GM12878 (cell line): ENCODE measurements at regions not wholly inside any gene's neighbourhood (a gene's known extent, or its start where the extent isn't known, plus 50 kb on each side); places are given as distances from the start of the nearest gene placed in this dataset.

Source experiments
- ATAC-seq: fragments of 200-7000 bp; cut with Tn5 transposase; 3 replicates; pipeline ENCODE4 v1.9.1; 2020; ENCODE audit warnings: mild to moderate bottlenecking, moderate library complexity
- BruUV-seq: library from RNA; stranded (reverse); fragments of 400-500 nt; replicated peaks from 2 replicates; lab custom pipeline; 2021; lab: Mats Ljungman, UMichigan
- CTCF ChIA-PET: fragments of 300-600 bp; sonication (Branson Sonifier 250); formaldehyde crosslinking; extraction: SDS; loops from one replicate; lab custom pipeline; 2021; ENCODE audit warnings: inconsistent platforms; lab: Yijun Ruan, JAX
- POLR2A ChIA-PET: fragments of 350-600 bp; formaldehyde crosslinking; extraction: SDS; loops from one replicate; lab custom pipeline; 2021; ENCODE audit warnings: inconsistent platforms; lab: Charles Lee
- RAD21 ChIA-PET: fragments of 300-600 bp; sonication (Branson Sonifier 250); formaldehyde crosslinking; loops from one replicate; lab custom pipeline; 2023; ENCODE audit warnings: antibody characterized with exemption; ENCODE audit not compliant: unreplicated experiment; lab: Charles Lee
- SMC1A ChIA-PET: fragments of 300-600 bp; sonication (Branson Sonifier 250); formaldehyde crosslinking; loops from one replicate; lab custom pipeline; 2023; ENCODE audit not compliant: unreplicated experiment, uncharacterized antibody; lab: Charles Lee
- DNase-seq: peaks from one replicate; pipeline ENCODE4 v3.0.0-alpha.2; 2011; ENCODE audit warnings: low read depth, low spot score
- FAIRE-seq: peaks from 3 replicates; lab custom pipeline; 2011; peaks lifted over from hg19 to GRCh38; lab: Jason Lieb, UNC
- H2AFZ ChIP-seq: 2 replicates; pipeline ENCODE4 v1.6.0; 2011; ENCODE audit warnings: low read depth, low read length, control low read depth; ENCODE audit not compliant: control insufficient read depth
- H3K27ac ChIP-seq: 2 replicates; pipeline ENCODE4 v1.5.1; 2011; ENCODE audit warnings: control low read depth; ENCODE audit not compliant: control insufficient read depth, insufficient read depth
- H3K27me3 ChIP-seq, 2 experiments: replicated peaks in 1 of 2; 2 replicates each; pipeline versions ENCODE4 v1.6.0 to v1.6.1; 2011; ENCODE audit warnings: low read length in 1 of 2; ENCODE audit not compliant: control insufficient read depth in 2 of 2, insufficient read depth in 2 of 2
- H3K36me3 ChIP-seq, 2 experiments: 2 replicates each; pipeline ENCODE4 v1.5.1; 2011; ENCODE audit warnings: low read length in 1 of 2; ENCODE audit not compliant: control insufficient read depth in 2 of 2, insufficient read depth in 2 of 2
- H3K4me1 ChIP-seq: 2 replicates; pipeline ENCODE4 v1.6.1; 2011; ENCODE audit warnings: mild to moderate bottlenecking, low read length, moderate library complexity, mixed read lengths; ENCODE audit not compliant: control insufficient read depth, insufficient read depth
- H3K4me2 ChIP-seq: 2 replicates; pipeline ENCODE4 v1.6.0; 2011; ENCODE audit warnings: control low read depth; ENCODE audit not compliant: control insufficient read depth, insufficient read depth
- H3K4me3 ChIP-seq: fragments of 200-600 bp; sonication (generic); 2 replicates; pipeline ENCODE4 v1.5.1; 2016
- H3K79me2 ChIP-seq: 2 replicates; pipeline ENCODE4 v1.6.0; 2011; ENCODE audit warnings: low read length; ENCODE audit not compliant: control insufficient read depth, insufficient read depth
- H3K9ac ChIP-seq: 2 replicates; pipeline ENCODE4 v1.8.0; 2011; ENCODE audit warnings: low read length, control low read depth, mixed read lengths; ENCODE audit not compliant: control insufficient read depth, insufficient read depth
- H3K9me3 ChIP-seq: replicated peaks from 3 replicates; pipeline ENCODE4 v1.5.1; 2011; ENCODE audit warnings: mild to moderate bottlenecking, low read length; ENCODE audit not compliant: control insufficient read depth, insufficient read depth
- H4K20me1 ChIP-seq: 2 replicates; pipeline ENCODE4 v1.6.0; 2011; ENCODE audit not compliant: control insufficient read depth, insufficient read depth
- ATF7 ChIP-seq: fragments of 450-650 bp; IDR thresholded peaks from 2 replicates; pipeline ENCODE4 v1.6.1; 2016; ENCODE audit warnings: low read depth, mild to moderate bottlenecking
- CREM ChIP-seq: IDR thresholded peaks from 2 replicates; pipeline ENCODE4 v1.6.1; 2014; ENCODE audit warnings: antibody characterized with exemption, low read depth
- FOS ChIP-seq: IDR thresholded peaks from 3 replicates; pipeline ENCODE4 v1.6.1; 2011; ENCODE audit warnings: borderline replicate concordance; ENCODE audit not compliant: insufficient read length; ENCODE audit errors: extremely low read depth
- FOXM1 ChIP-seq: IDR thresholded peaks from 2 replicates; pipeline ENCODE4 v1.6.1; 2012; ENCODE audit warnings: low read depth, mild to moderate bottlenecking, inconsistent platforms, low read length, moderate library complexity
- JUNB ChIP-seq: IDR thresholded peaks from 2 replicates; pipeline ENCODE4 v1.6.1; 2016; ENCODE audit warnings: antibody characterized with exemption, mild to moderate bottlenecking
- JUND ChIP-seq: IDR thresholded peaks from 2 replicates; pipeline ENCODE4 v1.6.1; 2012; ENCODE audit warnings: low read depth, mild to moderate bottlenecking, low read length, improper control_type of control experiment, moderate library complexity
- KAT2A ChIP-seq: conservative IDR thresholded peaks from 2 replicates; pipeline ENCODE4 v1.6.1; 2011; ENCODE audit warnings: low read depth, low read length; ENCODE audit not compliant: control insufficient read depth
- PAX8 ChIP-seq: fragments of 450-650 bp; IDR thresholded peaks from 2 replicates; pipeline ENCODE4 v1.6.1; 2017; ENCODE audit warnings: mild to moderate bottlenecking, moderate library complexity
- RBBP5 ChIP-seq: fragments of 200-600 bp; sonication (generic); conservative IDR thresholded peaks from 2 replicates; pipeline ENCODE4 v1.6.1; 2016
- SP1 ChIP-seq: IDR thresholded peaks from one replicate; pipeline ENCODE4 v1.6.1; 2011; ENCODE audit warnings: low read depth, low read length
- WRNIP1 ChIP-seq: IDR thresholded peaks from 2 replicates; pipeline ENCODE4 v1.6.1; 2011; ENCODE audit warnings: low read depth, low read length, improper control_type of control experiment, borderline replicate concordance
- ZNF217 ChIP-seq: fragments of 450-650 bp; IDR thresholded peaks from 2 replicates; pipeline ENCODE4 v1.6.1; 2017; ENCODE audit warnings: antibody characterized with exemption, mild to moderate bottlenecking
- ZZZ3 ChIP-seq: IDR thresholded peaks from 2 replicates; pipeline ENCODE4 v1.6.1; 2011; ENCODE audit warnings: low read depth; ENCODE audit not compliant: control insufficient read depth, insufficient read length
- WGBS: methylation state at CpG from one replicate; pipeline ENCODE4 v1.1.6; 2016; ENCODE audit warnings: low lambda C conversion rate; ENCODE audit not compliant: insufficient replicate concordance, insufficient coverage; ENCODE audit errors: missing lambda C conversion rate; 5-methylcytosine and 5-hydroxymethylcytosine counted together
- in situ Hi-C: fragments of 300-500 bp; cut with MboI; formaldehyde crosslinking; loops from 9 replicates; pipeline ENCODE4 v1.14.3; 2018; ENCODE audit warnings: mixed read lengths
- intact Hi-C: fragments of 100-400 bp; cut with micrococcal nuclease; formaldehyde crosslinking; loops from one replicate; pipeline ENCODE4 v1.14.2; 2022; ENCODE audit not compliant: unreplicated experiment
- TF ChIP-seq, protein P1 (sequence below): fragments of 450-650 bp; IDR thresholded peaks from 2 replicates; pipeline ENCODE4 v1.6.1; 2017; ENCODE audit warnings: mild to moderate bottlenecking
- TF ChIP-seq, protein P2 (sequence below): fragments of 450-650 bp; formaldehyde crosslinking; IDR thresholded peaks from 2 replicates; pipeline ENCODE4 v1.5.0; 2022; ENCODE audit warnings: mild to moderate bottlenecking, missing genetic modification characterization

DNA sequence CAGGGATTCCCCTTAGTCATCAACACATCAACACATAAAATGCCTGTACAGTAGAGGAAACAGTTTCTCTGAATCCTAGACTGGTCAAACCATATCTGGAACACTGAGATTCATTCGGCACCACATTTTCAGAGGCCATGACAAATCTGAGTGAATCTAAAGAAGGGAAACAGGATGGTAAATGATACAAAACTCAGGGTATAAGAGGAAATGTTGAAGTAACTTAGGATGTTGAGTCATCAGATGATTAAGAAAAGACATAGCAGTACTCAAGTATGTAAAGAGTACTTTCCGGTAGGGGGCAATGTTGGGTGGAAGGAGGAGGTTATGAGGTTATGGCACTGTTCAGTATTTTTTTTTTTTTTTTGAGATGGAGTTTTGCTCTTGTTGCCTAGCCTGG, 358.5 kb upstream of the PMFBP1 start:
- 46% methylated on average over 2 of the region's 2 CpGs for WGBS
- intact Hi-C loops (no loop called here), in situ Hi-C loops (no loop called here)
- Histone ChIP-seq H3K27ac (no peak overlapping the region), H3K9me3 (no peaks in the 10 kb centered on the region), H2AFZ (no peak overlapping the region), H4K20me1 (no peaks in the 10 kb centered on the region), H3K9ac (no peak overlapping the region), H3K4me3 (no peak overlapping the region), H3K4me2 (no peak overlapping the region), H3K4me1 (no peaks in the 10 kb centered on the region), H3K36me3 (no peaks in the 10 kb centered on the region), H3K27me3 (no peaks in the 10 kb centered on the region), H3K79me2 (no peaks in the 10 kb centered on the region)
- POLR2A ChIA-PET = interaction anchor here (0.7 kb wide), 1 partner anchor 9 kb away, joined by 3 read pairs; no protein-coding TSS in a partner anchor
- DNase-seq (no peak), ATAC-seq (no peak), FAIRE-seq (no peak)
- no TSS peak for BruUV-seq
- SMC1A ChIA-PET = no interaction called here
- RAD21 ChIA-PET = no interaction called here
- CTCF ChIA-PET = no interaction called here
- no peak for TF ChIP-seq JUNB
- TF ChIP-seq, protein P1, sequence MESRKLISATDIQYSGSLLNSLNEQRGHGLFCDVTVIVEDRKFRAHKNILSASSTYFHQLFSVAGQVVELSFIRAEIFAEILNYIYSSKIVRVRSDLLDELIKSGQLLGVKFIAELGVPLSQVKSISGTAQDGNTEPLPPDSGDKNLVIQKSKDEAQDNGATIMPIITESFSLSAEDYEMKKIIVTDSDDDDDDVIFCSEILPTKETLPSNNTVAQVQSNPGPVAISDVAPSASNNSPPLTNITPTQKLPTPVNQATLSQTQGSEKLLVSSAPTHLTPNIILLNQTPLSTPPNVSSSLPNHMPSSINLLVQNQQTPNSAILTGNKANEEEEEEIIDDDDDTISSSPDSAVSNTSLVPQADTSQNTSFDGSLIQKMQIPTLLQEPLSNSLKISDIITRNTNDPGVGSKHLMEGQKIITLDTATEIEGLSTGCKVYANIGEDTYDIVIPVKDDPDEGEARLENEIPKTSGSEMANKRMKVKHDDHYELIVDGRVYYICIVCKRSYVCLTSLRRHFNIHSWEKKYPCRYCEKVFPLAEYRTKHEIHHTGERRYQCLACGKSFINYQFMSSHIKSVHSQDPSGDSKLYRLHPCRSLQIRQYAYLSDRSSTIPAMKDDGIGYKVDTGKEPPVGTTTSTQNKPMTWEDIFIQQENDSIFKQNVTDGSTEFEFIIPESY = no peak

DNA sequence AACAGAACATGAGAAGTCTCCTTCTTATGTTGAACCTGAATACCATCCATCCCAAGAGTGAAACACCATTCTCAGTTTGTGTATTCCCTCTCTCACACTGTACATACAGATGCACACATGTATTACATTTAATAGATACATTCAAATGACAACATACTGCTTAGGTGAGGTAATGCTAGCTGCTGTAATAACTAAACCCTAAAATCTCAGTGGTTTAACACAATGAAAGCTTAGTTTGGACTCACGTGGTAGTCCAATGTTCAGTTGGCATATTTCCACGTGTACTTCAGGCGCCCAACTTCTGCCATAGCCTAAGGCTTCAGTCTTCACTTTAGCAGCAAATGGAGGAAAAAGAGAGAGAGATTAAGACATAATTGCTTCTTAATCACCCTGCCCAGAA, 351.1 kb upstream of the PMFBP1 start:
- ChIA-PET CTCF (no interaction called here), RAD21 (no interaction called here)
- TF ChIP-seq ZNF217 (no peak), RBBP5 (no peak), WRNIP1 (no peak), JUND (no peak), FOS (no peak), ZZZ3 (no peak), ATF7 (no peak), FOXM1 (no peak), SP1 (no peak), CREM (no peak), PAX8 (no peak), KAT2A (no peak)
- TF ChIP-seq, protein P2, sequence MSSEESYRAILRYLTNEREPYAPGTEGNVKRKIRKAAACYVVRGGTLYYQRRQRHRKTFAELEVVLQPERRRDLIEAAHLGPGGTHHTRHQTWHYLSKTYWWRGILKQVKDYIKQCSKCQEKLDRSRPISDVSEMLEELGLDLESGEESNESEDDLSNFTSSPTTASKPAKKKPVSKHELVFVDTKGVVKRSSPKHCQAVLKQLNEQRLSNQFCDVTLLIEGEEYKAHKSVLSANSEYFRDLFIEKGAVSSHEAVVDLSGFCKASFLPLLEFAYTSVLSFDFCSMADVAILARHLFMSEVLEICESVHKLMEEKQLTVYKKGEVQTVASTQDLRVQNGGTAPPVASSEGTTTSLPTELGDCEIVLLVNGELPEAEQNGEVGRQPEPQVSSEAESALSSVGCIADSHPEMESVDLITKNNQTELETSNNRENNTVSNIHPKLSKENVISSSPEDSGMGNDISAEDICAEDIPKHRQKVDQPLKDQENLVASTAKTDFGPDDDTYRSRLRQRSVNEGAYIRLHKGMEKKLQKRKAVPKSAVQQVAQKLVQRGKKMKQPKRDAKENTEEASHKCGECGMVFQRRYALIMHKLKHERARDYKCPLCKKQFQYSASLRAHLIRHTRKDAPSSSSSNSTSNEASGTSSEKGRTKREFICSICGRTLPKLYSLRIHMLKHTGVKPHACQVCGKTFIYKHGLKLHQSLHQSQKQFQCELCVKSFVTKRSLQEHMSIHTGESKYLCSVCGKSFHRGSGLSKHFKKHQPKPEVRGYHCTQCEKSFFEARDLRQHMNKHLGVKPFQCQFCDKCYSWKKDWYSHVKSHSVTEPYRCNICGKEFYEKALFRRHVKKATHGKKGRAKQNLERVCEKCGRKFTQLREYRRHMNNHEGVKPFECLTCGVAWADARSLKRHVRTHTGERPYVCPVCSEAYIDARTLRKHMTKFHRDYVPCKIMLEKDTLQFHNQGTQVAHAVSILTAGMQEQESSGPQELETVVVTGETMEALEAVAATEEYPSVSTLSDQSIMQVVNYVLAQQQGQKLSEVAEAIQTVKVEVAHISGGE = no peak

More for the DNA sequence above, 351.1 kb upstream of the PMFBP1 start:
- ChIA-PET SMC1A (interaction anchor here (0.7 kb wide), 1 partner anchor 17 kb away, joined by 3 read pairs; no protein-coding TSS in a partner anchor), POLR2A (no interaction called here)
- H3K4me2 ChIP-seq = no peak overlapping the region
- no peak overlapping the region for H3K9ac ChIP-seq
- no peak overlapping the region for H3K27ac ChIP-seq
- in situ Hi-C loops = no loop called here
- no peaks in the 10 kb centered on the region for H4K20me1 ChIP-seq
- BruUV-seq = no TSS peak
- no peaks in the 10 kb centered on the region for H3K4me1 ChIP-seq
- peaks cover 2% of the 10 kb centered on the region; the same call in 2 of the 3 replicates for H3K9me3 ChIP-seq
- WGBS = 92% methylated on average over 3 of the region's 3 CpGs
- H3K27me3 ChIP-seq = no peaks in the 10 kb centered on the region
- H2AFZ ChIP-seq = no peak overlapping the region
- ATAC-seq (no peak), DNase-seq (no peak), FAIRE-seq (no peak)
- intact Hi-C loops = no loop called here
- no peak overlapping the region for H3K4me3 ChIP-seq
- H3K36me3 ChIP-seq = no peaks in the 10 kb centered on the region
- no peaks in the 10 kb centered on the region for H3K79me2 ChIP-seq
